Keratinocyte (primary cell): ENCODE measurements at regions not wholly inside any gene's neighbourhood (a gene's known extent, or its start where the extent isn't known, plus 50 kb on each side); places are given as distances from the start of the nearest gene placed in this dataset.

Source experiments
- DNase-seq: peaks from one replicate; pipeline ENCODE4 v3.0.0-alpha.2; 2011; ENCODE audit warnings: low read depth, missing footprints, low spot score
- FAIRE-seq: peaks from 2 replicates; lab custom pipeline; 2011; peaks lifted over from hg19 to GRCh38; lab: Jason Lieb, UNC
- H2AFZ ChIP-seq: 2 replicates; pipeline ENCODE4 v1.6.0; 2012; ENCODE audit warnings: low read length, control low read depth, inconsistent platforms; ENCODE audit not compliant: control insufficient read depth
- H3K27ac ChIP-seq: 2 replicates; pipeline ENCODE4 v1.5.1; 2011; ENCODE audit warnings: low read length; ENCODE audit not compliant: control insufficient read depth, insufficient read depth
- H3K27me3 ChIP-seq: 3 replicates; pipeline ENCODE4 v1.6.0; 2011; ENCODE audit warnings: low read length; ENCODE audit not compliant: control insufficient read depth, insufficient read depth; ENCODE audit errors: extremely low read depth
- H3K36me3 ChIP-seq, 2 experiments: 2 replicates in 1 of 2; 3 replicates in 1 of 2; pipeline ENCODE4 v1.5.1; 2011; ENCODE audit warnings: low read length in 2 of 2, mild to moderate bottlenecking in 1 of 2; ENCODE audit not compliant: control insufficient read depth in 2 of 2, insufficient read depth in 2 of 2; ENCODE audit errors: extremely low read depth in 1 of 2
- H3K4me1 ChIP-seq: 3 replicates; pipeline ENCODE4 v1.5.1; 2011; ENCODE audit warnings: low read length; ENCODE audit not compliant: control insufficient read depth, insufficient read depth; ENCODE audit errors: extremely low read depth
- H3K4me2 ChIP-seq: 3 replicates; pipeline ENCODE4 v1.6.0; 2011; ENCODE audit warnings: low read depth, low read length; ENCODE audit not compliant: control insufficient read depth, insufficient read depth; ENCODE audit errors: extremely low read depth
- H3K4me3 ChIP-seq, 3 experiments: fragments of 200-600 bp in 1 of 3; sonication (generic) in 1 of 3; 2 replicates in 2 of 3; 3 replicates in 1 of 3; pipeline ENCODE4 v1.5.1; 2011 to 2016; ENCODE audit warnings: low read length in 3 of 3, mild to moderate bottlenecking in 3 of 3, control low read depth in 2 of 3, inconsistent platforms in 1 of 3, low read depth in 1 of 3, mixed read lengths in 1 of 3, mixed run types in 1 of 3, moderate library complexity in 1 of 3; ENCODE audit not compliant: control insufficient read depth in 2 of 3, insufficient read depth in 2 of 3; ENCODE audit errors: extremely low read depth in 1 of 3
- H3K79me2 ChIP-seq: 2 replicates; pipeline ENCODE4 v1.6.0; 2012; ENCODE audit warnings: low read length; ENCODE audit not compliant: control insufficient read depth, insufficient read depth
- H3K9ac ChIP-seq: 3 replicates; pipeline ENCODE4 v1.6.0; 2011; ENCODE audit warnings: low read length; ENCODE audit not compliant: control insufficient read depth, insufficient read depth; ENCODE audit errors: extremely low read depth
- H3K9me1 ChIP-seq: 3 replicates; pipeline ENCODE4 v1.6.0; 2011; ENCODE audit warnings: low read length; ENCODE audit not compliant: control insufficient read depth, insufficient read depth; ENCODE audit errors: extremely low read depth
- H3K9me3 ChIP-seq: 2 replicates; pipeline ENCODE4 v1.5.1; 2012; ENCODE audit warnings: low read depth, low read length; ENCODE audit not compliant: control insufficient read depth
- H4K20me1 ChIP-seq: 3 replicates; pipeline ENCODE4 v1.6.0; 2011; ENCODE audit warnings: low read length; ENCODE audit not compliant: control insufficient read depth, insufficient read depth; ENCODE audit errors: extremely low read depth
- CTCF ChIP-seq, 3 experiments: IDR thresholded peaks in 1 of 3; conservative IDR thresholded peaks in 1 of 3; optimal IDR thresholded peaks in 1 of 3; 2 replicates in 2 of 3; 3 replicates in 1 of 3; pipeline versions ENCODE3 to v1.5.1; 2011; ENCODE audit warnings: low read length in 3 of 3, mild to moderate bottlenecking in 3 of 3, moderate library complexity in 2 of 3, control low read depth in 1 of 3, inconsistent platforms in 1 of 3; ENCODE audit not compliant: insufficient read depth in 2 of 3; ENCODE audit errors: extremely low read depth in 1 of 3
- EZH2 ChIP-seq: IDR thresholded peaks from one replicate; pipeline ENCODE4 v1.6.1; 2012; ENCODE audit warnings: inconsistent platforms, mild to moderate bottlenecking, low read length, moderate library complexity
- dilution Hi-C: fragments of 300-500 bp; cut with MboI; formaldehyde crosslinking; loops from one replicate; pipeline ENCODE4 v1.7.0; 2020; ENCODE audit warnings: low sequenced_read_pairs; ENCODE audit not compliant: extremely low pct_ligation_motif_present

DNA sequence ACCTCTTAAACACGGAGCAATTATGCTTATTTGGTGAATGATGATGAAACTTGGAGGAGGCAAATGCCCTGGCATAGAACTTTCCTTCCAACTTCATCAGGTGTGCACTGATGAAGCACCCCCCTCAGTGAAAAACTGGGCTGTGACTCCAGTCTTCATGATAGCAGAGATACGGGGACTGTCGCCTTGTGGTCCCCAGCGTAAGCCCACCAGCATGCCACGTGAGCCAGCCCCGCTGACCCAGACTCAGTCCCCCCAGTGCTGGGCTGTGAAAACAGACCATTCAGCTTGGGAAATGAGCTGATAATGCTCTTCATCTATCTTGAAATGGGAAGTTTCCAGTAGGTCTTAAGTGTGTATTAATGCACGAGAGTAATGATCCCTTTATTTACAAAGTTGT, 177.0 kb downstream of the SNX10 start:
- dilution Hi-C loops: no loop called here
- no peak overlapping the region for H3K27ac ChIP-seq
- H3K9ac ChIP-seq: no peak overlapping the region
- H3K9me1 ChIP-seq: no peaks in the 10 kb centered on the region
- FAIRE-seq: no peak
- no peaks in the 10 kb centered on the region for H4K20me1 ChIP-seq
- peaks cover 11% of the 10 kb centered on the region for H3K27me3 ChIP-seq
- H2AFZ ChIP-seq: no peak overlapping the region
- no peak for DNase-seq
- H3K9me3 ChIP-seq: no peaks in the 10 kb centered on the region
- no peaks in the 10 kb centered on the region for H3K4me1 ChIP-seq
- H3K79me2 ChIP-seq: no peaks in the 10 kb centered on the region
- H3K4me2 ChIP-seq: no peak overlapping the region
- H3K36me3 ChIP-seq: no peaks in the 10 kb centered on the region
- TF ChIP-seq EZH2: no peak
- no peak for TF ChIP-seq CTCF (optimal IDR thresholded peaks at IDR 0.05 in 1 of 3, IDR thresholded peaks at IDR 0.05 in 1 of 3, conservative IDR thresholded peaks at IDR 0.05 in 1 of 3; ENCODE audit: extremely low read depth in 1 of 3, insufficient read depth in 2 of 3, low read length in 3 of 3)
- H3K4me3 ChIP-seq: no peak overlapping the region

DNA sequence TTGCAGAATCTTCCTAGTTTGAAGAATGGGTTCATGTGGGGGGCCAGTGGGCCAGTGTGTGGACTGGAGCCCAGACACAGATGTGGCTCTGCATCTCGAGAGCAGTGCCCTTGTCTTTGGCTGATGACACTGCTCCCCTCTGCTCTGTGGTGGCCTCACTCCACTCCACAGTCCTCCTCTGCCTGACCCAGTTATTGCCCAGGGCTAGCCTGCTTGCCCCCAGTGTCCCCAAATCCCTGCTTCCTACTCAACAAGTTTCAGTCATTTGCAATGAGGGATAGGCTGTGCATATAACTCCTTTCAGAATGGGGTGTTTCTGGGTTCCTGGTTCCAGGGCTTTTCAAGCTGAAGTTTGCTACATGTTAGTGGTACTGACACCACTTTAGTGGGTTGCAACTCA, 177.5 kb downstream of the SNX10 start:
- TF ChIP-seq CTCF (optimal IDR thresholded peaks at IDR 0.05 in 1 of 3, IDR thresholded peaks at IDR 0.05 in 1 of 3, conservative IDR thresholded peaks at IDR 0.05 in 1 of 3; ENCODE audit: extremely low read depth in 1 of 3, insufficient read depth in 2 of 3, low read length in 3 of 3) (no peak), EZH2 (no peak)
- Histone ChIP-seq H3K4me1 (no peaks in the 10 kb centered on the region), H3K27ac (no peak overlapping the region), H3K36me3 (no peaks in the 10 kb centered on the region), H3K79me2 (no peaks in the 10 kb centered on the region), H3K27me3 (peaks cover 11% of the 10 kb centered on the region), H3K9me1 (no peaks in the 10 kb centered on the region), H3K9ac (no peak overlapping the region), H3K4me2 (no peak overlapping the region), H2AFZ (no peak overlapping the region), H4K20me1 (no peaks in the 10 kb centered on the region), H3K4me3 (no peak overlapping the region), H3K9me3 (no peaks in the 10 kb centered on the region)
- FAIRE-seq: no peak
- DNase-seq: no peak
- dilution Hi-C loops: no loop called here
